Neural cell (in vitro differentiated cells): ENCODE measurements at regions not wholly inside any gene's neighbourhood (a gene's known extent, or its start where the extent isn't known, plus 50 kb on each side); places are given as distances from the start of the nearest gene placed in this dataset.

Experiments used
- H2AFZ ChIP-seq: fragments of 200-600, 300-800 bp; sonication (generic), shearing (Covaris generic); 2 replicates; pipeline ENCODE4 v1.6.0; 2014; ENCODE audit warnings: low read depth, mild to moderate bottlenecking, antibody characterized with exemption, low read length, moderate library complexity
- H3F3A ChIP-seq: fragments of 200-600 bp; shearing (Covaris generic); 2 replicates; pipeline ENCODE4 v1.6.1; 2016; ENCODE audit warnings: mild to moderate bottlenecking, moderate library complexity, mixed read lengths, antibody characterized with exemption, low read length; ENCODE audit not compliant: insufficient read depth, poor library complexity, severe bottlenecking
- H3K27ac ChIP-seq: fragments of 200-600, 300-800 bp; sonication (generic), shearing (Covaris generic); 2 replicates; pipeline ENCODE4 v1.5.1; 2014; ENCODE audit warnings: mild to moderate bottlenecking, low read length, moderate library complexity
- H3K27me3 ChIP-seq: fragments of 300-800, 200-600 bp; sonication (generic), shearing (Covaris generic); 2 replicates; pipeline ENCODE4 v1.6.0; 2014; ENCODE audit warnings: mild to moderate bottlenecking, low read depth, low read length, moderate library complexity; ENCODE audit not compliant: insufficient read depth
- H3K36me3 ChIP-seq: fragments of 300-800, 200-600 bp; sonication (generic), shearing (Covaris generic); 2 replicates; pipeline ENCODE4 v1.5.1; 2014; ENCODE audit warnings: mild to moderate bottlenecking, antibody characterized with exemption, low read length, moderate library complexity; ENCODE audit not compliant: insufficient read depth
- H3K4me2 ChIP-seq: fragments of 300-800, 200-600 bp; sonication (generic), shearing (Covaris generic); 2 replicates; pipeline ENCODE4 v1.6.0; 2014; ENCODE audit warnings: mild to moderate bottlenecking, low read length
- H3K4me3 ChIP-seq: fragments of 300-800, 200-600 bp; sonication (generic), shearing (Covaris generic); 2 replicates; pipeline ENCODE4 v1.5.1; 2014; ENCODE audit warnings: mild to moderate bottlenecking, low read length, moderate library complexity
- H3K79me2 ChIP-seq: fragments of 200-600 bp; shearing (Covaris generic); replicated peaks from 2 replicates; pipeline ENCODE4 v1.6.0; 2014; ENCODE audit warnings: mild to moderate bottlenecking, low read length, moderate library complexity; ENCODE audit not compliant: insufficient read depth
- H3K9ac ChIP-seq: fragments of 300-800, 200-600 bp; sonication (generic), shearing (Covaris generic); 2 replicates; pipeline ENCODE4 v1.6.1; 2016; ENCODE audit warnings: mild to moderate bottlenecking, low read length, mixed read lengths
- H3K9me2 ChIP-seq: fragments of 200-600 bp; shearing (Covaris generic); 2 replicates; pipeline ENCODE4 v1.6.1; 2016; ENCODE audit warnings: mild to moderate bottlenecking, low read length, mixed read lengths; ENCODE audit not compliant: insufficient read depth
- H3K9me3 ChIP-seq: fragments of 200-600, 300-800 bp; sonication (generic), shearing (Covaris generic); 2 replicates; pipeline ENCODE4 v1.6.1; 2016; ENCODE audit warnings: mild to moderate bottlenecking, mixed run types, low read length, moderate library complexity, mixed read lengths
- H4K20me1 ChIP-seq: fragments of 200-600 bp; shearing (Covaris generic); 2 replicates; pipeline ENCODE4 v1.6.1; 2016; ENCODE audit warnings: mild to moderate bottlenecking, mixed run types; ENCODE audit not compliant: insufficient read depth
- CTCF ChIP-seq: fragments of 450-650 bp; IDR thresholded peaks from 2 replicates; pipeline ENCODE4 v1.5.1; 2014; ENCODE audit warnings: antibody characterized with exemption, mild to moderate bottlenecking, moderate library complexity; ENCODE audit not compliant: poor library complexity, severe bottlenecking
- EP300 ChIP-seq: fragments of 450-650 bp; conservative IDR thresholded peaks from 2 replicates; pipeline ENCODE4 v1.6.1; 2014; ENCODE audit warnings: antibody characterized with exemption, mild to moderate bottlenecking, moderate library complexity; ENCODE audit not compliant: poor library complexity, severe bottlenecking
- EZH2 ChIP-seq: fragments of 200-600, 300-800 bp; shearing (Covaris generic), sonication (generic); IDR thresholded peaks from 2 replicates; pipeline ENCODE4 v1.6.1; 2014; ENCODE audit warnings: antibody characterized with exemption, low read length, borderline replicate concordance, mild to moderate bottlenecking; ENCODE audit not compliant: insufficient read depth, poor library complexity, severe bottlenecking
- MXI1 ChIP-seq: fragments of 450-650 bp; conservative IDR thresholded peaks from 2 replicates; pipeline ENCODE4 v1.6.1; 2014; ENCODE audit warnings: antibody characterized with exemption, mild to moderate bottlenecking; ENCODE audit not compliant: poor library complexity, severe bottlenecking
- POLR2AphosphoS5 ChIP-seq: IDR thresholded peaks from 2 replicates; pipeline ENCODE4 v1.6.1; 2012
- RAD21 ChIP-seq: fragments of 450-650 bp; conservative IDR thresholded peaks from 2 replicates; pipeline ENCODE4 v1.6.1; 2014; ENCODE audit warnings: antibody characterized with exemption, mild to moderate bottlenecking, moderate library complexity
- REST ChIP-seq: IDR thresholded peaks from 2 replicates; pipeline ENCODE4 v1.6.1; 2012; ENCODE audit warnings: borderline replicate concordance
- SMC3 ChIP-seq: fragments of 450-650 bp; conservative IDR thresholded peaks from 2 replicates; pipeline ENCODE4 v1.6.1; 2014; ENCODE audit warnings: antibody characterized with exemption, mild to moderate bottlenecking, moderate library complexity; ENCODE audit not compliant: poor library complexity
- TAF1 ChIP-seq: IDR thresholded peaks from 2 replicates; pipeline ENCODE4 v1.6.1; 2012; ENCODE audit warnings: low read depth

GRCh38 chr1:168455764-168456163, 88.0 kb downstream of the XCL2 start:
- no peaks in the 10 kb centered on the region for H3K9me3 ChIP-seq
- no peak overlapping the region for H3K27ac ChIP-seq
- H3K27me3 ChIP-seq = no peaks in the 10 kb centered on the region
- TF ChIP-seq TAF1 (no peak), SMC3 (no peak), EP300 (no peak), MXI1 (no peak), POLR2AphosphoS5 (no peak), REST (no peak), CTCF (no peak), RAD21 (no peak), EZH2 (no peak)
- H4K20me1 ChIP-seq = no peaks in the 10 kb centered on the region
- no peaks in the 10 kb centered on the region for H3F3A ChIP-seq
- no peak overlapping the region for H3K4me2 ChIP-seq
- H3K36me3 ChIP-seq = no peaks in the 10 kb centered on the region
- H2AFZ ChIP-seq = no peak overlapping the region
- H3K9ac ChIP-seq = no peak overlapping the region
- H3K9me2 ChIP-seq = no peaks in the 10 kb centered on the region
- no peak overlapping the region for H3K4me3 ChIP-seq
- H3K79me2 ChIP-seq = no peaks in the 10 kb centered on the region

GRCh38 chr1:168454211-168454815, 89.5 kb downstream of the XCL2 start:
- TF ChIP-seq EZH2 (no peak), REST (no peak), EP300 (no peak), SMC3 (no peak), RAD21 (no peak), CTCF (no peak), TAF1 (no peak), MXI1 (no peak), POLR2AphosphoS5 (no peak)
- no peak overlapping the region for H3K4me3 ChIP-seq
- no peak overlapping the region for H3K9ac ChIP-seq
- no peak overlapping the region for H3K4me2 ChIP-seq
- no peaks in the 10 kb centered on the region for H3K9me3 ChIP-seq
- H3K36me3 ChIP-seq = no peaks in the 10 kb centered on the region
- no peak overlapping the region for H3K27ac ChIP-seq
- H4K20me1 ChIP-seq = no peaks in the 10 kb centered on the region
- H3F3A ChIP-seq = no peaks in the 10 kb centered on the region
- H3K9me2 ChIP-seq = no peaks in the 10 kb centered on the region
- no peak overlapping the region for H2AFZ ChIP-seq
- H3K27me3 ChIP-seq = no peaks in the 10 kb centered on the region
- no peaks in the 10 kb centered on the region for H3K79me2 ChIP-seq
